HL-60 (cell line): ENCODE measurements at regions not wholly inside any gene's neighbourhood (a gene's known extent, or its start where the extent isn't known, plus 50 kb on each side); places are given as distances from the start of the nearest gene placed in this dataset.

ENCODE experiments used
- POLR2AphosphoS5 ChIP-seq: IDR thresholded peaks from 2 replicates; pipeline ENCODE4 v1.6.1; 2012; ENCODE audit warnings: low read depth
- TF ChIP-seq, protein P1 (sequence below): IDR thresholded peaks from one replicate; pipeline ENCODE4 v1.5.1; 2011; ENCODE audit warnings: low read length, control low read depth, inconsistent platforms; ENCODE audit not compliant: insufficient read depth

DNA sequence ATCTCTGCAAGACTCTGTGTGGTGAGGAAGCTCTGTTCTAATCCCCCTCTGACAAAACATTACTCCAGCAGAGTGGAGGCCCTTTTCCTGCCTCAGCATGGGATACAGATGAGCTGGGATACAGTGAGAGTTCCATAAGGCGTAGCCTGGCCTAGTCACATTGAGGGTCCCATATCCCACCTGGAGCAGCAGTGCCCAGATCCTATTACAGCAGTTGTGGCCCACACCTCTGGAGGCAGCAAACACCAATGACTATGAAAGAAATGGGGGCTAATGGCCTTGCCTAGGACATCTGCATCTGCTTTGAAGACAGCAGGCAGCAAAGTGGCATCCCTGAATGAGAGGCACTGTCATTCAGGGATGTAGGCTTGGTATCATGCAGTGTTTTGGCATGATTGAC lies 534.5 kb downstream of the TDRD15 start:
- TF ChIP-seq, protein P1, sequence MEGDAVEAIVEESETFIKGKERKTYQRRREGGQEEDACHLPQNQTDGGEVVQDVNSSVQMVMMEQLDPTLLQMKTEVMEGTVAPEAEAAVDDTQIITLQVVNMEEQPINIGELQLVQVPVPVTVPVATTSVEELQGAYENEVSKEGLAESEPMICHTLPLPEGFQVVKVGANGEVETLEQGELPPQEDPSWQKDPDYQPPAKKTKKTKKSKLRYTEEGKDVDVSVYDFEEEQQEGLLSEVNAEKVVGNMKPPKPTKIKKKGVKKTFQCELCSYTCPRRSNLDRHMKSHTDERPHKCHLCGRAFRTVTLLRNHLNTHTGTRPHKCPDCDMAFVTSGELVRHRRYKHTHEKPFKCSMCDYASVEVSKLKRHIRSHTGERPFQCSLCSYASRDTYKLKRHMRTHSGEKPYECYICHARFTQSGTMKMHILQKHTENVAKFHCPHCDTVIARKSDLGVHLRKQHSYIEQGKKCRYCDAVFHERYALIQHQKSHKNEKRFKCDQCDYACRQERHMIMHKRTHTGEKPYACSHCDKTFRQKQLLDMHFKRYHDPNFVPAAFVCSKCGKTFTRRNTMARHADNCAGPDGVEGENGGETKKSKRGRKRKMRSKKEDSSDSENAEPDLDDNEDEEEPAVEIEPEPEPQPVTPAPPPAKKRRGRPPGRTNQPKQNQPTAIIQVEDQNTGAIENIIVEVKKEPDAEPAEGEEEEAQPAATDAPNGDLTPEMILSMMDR = no peak
- no peak for TF ChIP-seq POLR2AphosphoS5
